ENCODE measurements at regions not wholly inside any gene's neighbourhood (a gene's known extent, or its start where the extent isn't known, plus 50 kb on each side); places are given as distances from the start of the nearest gene placed in this dataset.

DNA sequence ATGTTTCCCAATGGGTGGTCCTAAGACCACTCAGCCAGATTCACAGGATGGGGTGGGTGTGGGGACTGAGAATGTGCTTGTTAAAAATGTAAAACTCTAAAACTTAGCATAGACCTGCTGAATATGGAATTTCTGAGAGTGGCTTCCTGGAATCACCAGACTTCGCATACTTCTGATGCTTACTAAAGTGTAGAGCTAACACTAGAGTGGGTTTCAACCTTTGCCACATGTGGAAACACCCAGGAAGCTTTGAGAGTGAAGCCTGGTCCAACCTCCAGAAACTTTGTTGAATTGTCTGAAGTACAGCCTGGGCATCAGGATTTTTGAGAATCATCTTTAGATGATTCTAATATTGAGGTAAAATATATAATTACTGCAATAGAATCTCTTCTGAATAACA lies 167.8 kb upstream of the EDNRA start:
- POLR2A ChIA-PET (ENCODE audit: partially characterized antibody): no interaction called here

More for the DNA sequence above, 167.8 kb upstream of the EDNRA start:
- 93% methylated on average over 1 of the region's 1 CpG; no CpG with 5 or more reads in 1 of the 2 experiments for WGBS, 2 experiments (ENCODE audit: extremely low coverage in 1 of 2, insufficient coverage in 1 of 2, insufficient read length in 1 of 2, insufficient replicate concordance in 2 of 2, low coverage in 1 of 2, low lambda C conversion rate in 2 of 2, missing lambda C conversion rate in 1 of 2)
- Histone ChIP-seq H3K23ac (ENCODE audit: insufficient read length) (no peak overlapping the region), H2AK5ac (ENCODE audit: low read depth, low read length) (no peak overlapping the region), H2AFZ (ENCODE audit: low read length) (no peak overlapping the region), H4K20me1 (replicated peaks in 1 of 2; ENCODE audit: control insufficient read depth in 1 of 2, insufficient read depth in 2 of 2, low read length in 2 of 2) (no peaks in the 10 kb centered on the region), H3K14ac (ENCODE audit: insufficient read length) (no peak overlapping the region), H3K79me2 (ENCODE audit: control insufficient read depth in 1 of 2, insufficient read depth in 2 of 2, low read length in 2 of 2) (no peaks in the 10 kb centered on the region), H3K9me3 (ENCODE audit: insufficient read depth in 2 of 2, low read depth in 1 of 2, low read length in 1 of 2) (no peaks in the 10 kb centered on the region), H3K9ac (replicated peaks in 1 of 4; ENCODE audit: extremely low read depth in 1 of 4, low read depth in 3 of 4, low read length in 3 of 4) (no peak overlapping the region), H3K27ac (ENCODE audit: low read depth, low read length) (no peak overlapping the region), H2BK12ac (ENCODE audit: low read depth, low read length) (no peak overlapping the region), H3K56ac (replicated peaks; ENCODE audit: insufficient read length, low read depth, low read length) (no peak overlapping the region), H2BK5ac (ENCODE audit: low read depth, low read length) (no peak overlapping the region), H3K4me2 (ENCODE audit: insufficient read depth in 1 of 2, low read depth in 2 of 2, low read length in 2 of 2) (no peak overlapping the region), H4K5ac (ENCODE audit: insufficient read length, low read depth, low read length) (no peak overlapping the region), H3K79me1 (ENCODE audit: low read depth, low read length) (no peaks in the 10 kb centered on the region), H3K18ac (ENCODE audit: extremely low read depth, low read length) (no peak overlapping the region), H4K8ac (ENCODE audit: extremely low read depth, insufficient read depth, low read length) (no peak overlapping the region), H2BK15ac (ENCODE audit: low read length) (no peak overlapping the region), H3K4me1 (replicated peaks in 1 of 4; ENCODE audit: control insufficient read depth in 3 of 4, insufficient read depth in 4 of 4, low read length in 3 of 4) (no peaks in the 10 kb centered on the region), H2BK120ac (replicated peaks; ENCODE audit: low read depth, low read length) (no peak overlapping the region), H4K91ac (replicated peaks; ENCODE audit: insufficient read length, low read length) (no peak overlapping the region), H3K4me3 (ENCODE audit: extremely low read depth in 1 of 4, insufficient read depth in 2 of 4, low read depth in 3 of 4, low read length in 4 of 4) (no peak overlapping the region), H3K4ac (replicated peaks; ENCODE audit: insufficient read length, low read depth, low read length) (no peak overlapping the region), H2BK20ac (ENCODE audit: low read length) (no peak overlapping the region), H3K23me2 (ENCODE audit: low read depth, low read length) (no peaks in the 10 kb centered on the region), H3K36me3 (ENCODE audit: control insufficient read depth in 2 of 4, insufficient read depth in 4 of 4, low read length in 3 of 4) (no peaks in the 10 kb centered on the region), H3K27me3 (replicated peaks in 1 of 4; ENCODE audit: control insufficient read depth in 3 of 4, extremely low read depth in 1 of 4, insufficient read depth in 3 of 4, low read length in 3 of 4) (no peaks in the 10 kb centered on the region)
- DNase-seq (ENCODE audit: low read depth in 1 of 2, low spot score in 2 of 2) (no peak), FAIRE-seq (no peak)
- CTCF ChIA-PET (ENCODE audit: partially characterized antibody): interaction anchor here (1.4 kb wide), 1 partner anchor 32 kb away, joined by 3 read pairs; no protein-coding TSS in a partner anchor
- TF ChIP-seq JUND (IDR thresholded peaks at IDR 0.05; ENCODE audit: low read length): no peak
- TF ChIP-seq EZH2 (IDR thresholded peaks at IDR 0.05; ENCODE audit: low read depth, low read length, severe bottlenecking): no peak
- no peak for TF ChIP-seq SIX5 (IDR thresholded peaks at IDR 0.05; ENCODE audit: low read depth, low read length)
- TF ChIP-seq CHD1 (IDR thresholded peaks at IDR 0.05; ENCODE audit: low read depth, low read length): no peak
- TF ChIP-seq SAP30 (IDR thresholded peaks at IDR 0.05; ENCODE audit: insufficient read depth, insufficient replicate concordance, low read length): no peak
